ENCODE measurements at regions not wholly inside any gene's neighbourhood (a gene's known extent, or its start where the extent isn't known, plus 50 kb on each side); places are given as distances from the start of the nearest gene placed in this dataset.

DNA sequence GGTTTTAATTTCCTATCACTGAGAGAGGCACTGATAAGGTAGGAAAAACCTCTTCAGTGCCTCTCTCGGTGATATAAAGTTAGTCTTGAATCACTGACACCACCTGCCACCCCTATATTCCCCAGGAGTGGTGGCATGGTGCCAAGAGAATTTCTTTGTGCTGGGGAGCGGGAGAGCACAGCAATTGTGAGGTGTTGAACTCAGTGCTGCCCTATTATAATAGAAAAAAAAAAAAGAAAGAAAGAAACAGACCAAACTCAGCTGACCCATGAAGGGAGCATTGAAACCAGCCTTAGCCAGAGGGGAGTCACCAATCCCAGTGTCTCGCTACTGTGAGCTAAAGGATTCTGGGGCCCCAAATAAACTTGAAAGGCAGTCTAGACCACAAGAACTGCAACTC, 201.4 kb upstream of the STT3B start:
- DNase-seq (ENCODE audit: low read depth), result no peak
- no peak overlapping the region for H3K4me3 ChIP-seq (ENCODE audit: low read depth, low read length)
- TF ChIP-seq CTCF (IDR thresholded peaks at IDR 0.05; ENCODE audit: control insufficient read depth, extremely low read depth, insufficient read depth), result no peak

- no peak for DNase-seq (ENCODE audit: low read depth)
- no peak for TF ChIP-seq CTCF (IDR thresholded peaks at IDR 0.05; ENCODE audit: control insufficient read depth, extremely low read depth, insufficient read depth)
- no peak overlapping the region for H3K4me3 ChIP-seq (ENCODE audit: low read depth, low read length)
These were observed 191.6 kb upstream of the STT3B start for GRCh38 chr3:31341130-31341529.

DNA sequence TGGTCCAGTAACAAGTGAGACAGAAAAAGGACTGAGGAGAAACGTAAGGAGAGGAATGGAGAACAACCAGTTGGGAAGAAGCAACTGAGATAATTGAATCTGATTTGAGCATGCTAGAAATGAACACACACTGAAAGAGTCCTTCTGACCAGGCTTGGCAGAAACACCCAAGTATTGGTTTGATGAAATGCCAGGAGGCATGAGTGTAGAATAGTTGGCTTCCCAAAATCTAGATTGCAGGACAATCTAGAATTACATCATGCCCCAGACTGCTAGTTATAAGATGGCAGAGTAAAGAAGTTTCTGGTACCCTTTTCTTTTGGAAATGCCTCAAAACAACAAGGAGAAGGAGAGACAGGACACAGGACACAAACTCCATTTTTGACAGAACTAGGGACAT, 189.7 kb upstream of the STT3B start:
- TF ChIP-seq CTCF (IDR thresholded peaks at IDR 0.05; ENCODE audit: control insufficient read depth, extremely low read depth, insufficient read depth), result no peak
- no peak for DNase-seq (ENCODE audit: low read depth)
- H3K4me3 ChIP-seq (ENCODE audit: low read depth, low read length), result no peak overlapping the region

DNA sequence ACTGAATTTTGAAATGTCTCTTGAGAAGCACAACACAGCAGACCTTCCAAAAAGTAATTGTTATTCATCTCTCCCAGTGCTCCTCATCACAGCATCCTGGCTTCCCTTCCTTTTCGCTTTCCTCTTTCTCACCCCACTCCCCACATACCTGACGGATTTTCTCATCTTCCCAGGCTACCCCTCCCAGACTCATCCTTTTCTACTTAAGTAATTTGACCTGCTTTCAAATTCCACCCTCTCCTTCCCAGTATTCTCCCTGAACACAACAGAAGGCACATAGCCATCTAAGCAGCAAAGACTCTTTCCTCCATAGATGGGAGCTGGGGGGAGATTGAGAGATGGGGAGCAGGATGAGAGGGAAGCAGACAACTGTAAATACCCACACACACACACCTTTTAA, 187.1 kb upstream of the STT3B start:
- no peak overlapping the region for H3K4me3 ChIP-seq (ENCODE audit: low read depth, low read length)
- no peak for TF ChIP-seq CTCF (IDR thresholded peaks at IDR 0.05; ENCODE audit: control insufficient read depth, extremely low read depth, insufficient read depth)
- no peak for DNase-seq (ENCODE audit: low read depth)

GRCh38 chr3:31346542-31346979, 186.2 kb upstream of the STT3B start:
- no peak overlapping the region for H3K4me3 ChIP-seq (ENCODE audit: low read depth, low read length)
- no peak for DNase-seq (ENCODE audit: low read depth)
- TF ChIP-seq CTCF (IDR thresholded peaks at IDR 0.05; ENCODE audit: control insufficient read depth, extremely low read depth, insufficient read depth), result no peak

GRCh38 chr3:31349001-31349748, 183.6 kb upstream of the STT3B start:
- no peak for DNase-seq (ENCODE audit: low read depth)
- TF ChIP-seq CTCF (IDR thresholded peaks at IDR 0.05; ENCODE audit: control insufficient read depth, extremely low read depth, insufficient read depth), result no peak
- no peak overlapping the region for H3K4me3 ChIP-seq (ENCODE audit: low read depth, low read length)

GRCh38 chr3:31350307-31350706, 182.4 kb upstream of the STT3B start:
- DNase-seq (ENCODE audit: low read depth), result no peak
- no peak for TF ChIP-seq CTCF (IDR thresholded peaks at IDR 0.05; ENCODE audit: control insufficient read depth, extremely low read depth, insufficient read depth)
- H3K4me3 ChIP-seq (ENCODE audit: low read depth, low read length), result no peak overlapping the region

All from LNCaP clone FGC (cell line).